Gastroesophageal sphincter (tissue), 3 donors: ENCODE measurements at regions not wholly inside any gene's neighbourhood (a gene's known extent, or its start where the extent isn't known, plus 50 kb on each side); places are given as distances from the start of the nearest gene placed in this dataset.

Experiments
- CTCF ChIP-seq, 4 experiments: fragments of 200-600 bp in 2 of 4; fragments of 450-650 bp in 2 of 4; sonication (generic) in 1 of 4; IDR thresholded peaks; one replicate each; pipeline ENCODE4 v1.5.1; 2017 to 2019; ENCODE audit warnings: antibody characterized with exemption in 4 of 4, mild to moderate bottlenecking in 2 of 4, moderate library complexity in 2 of 4
- EP300 ChIP-seq: sonication (generic); formaldehyde crosslinking; IDR thresholded peaks from one replicate; pipeline ENCODE4 v1.6.1; 2017; ENCODE audit warnings: antibody characterized with exemption, mild to moderate bottlenecking
- POLR2A ChIP-seq, 2 donors: fragments of 450-650 bp; IDR thresholded peaks; one replicate each; pipeline ENCODE4 v1.6.1; 2017; ENCODE audit warnings: antibody characterized with exemption in 2 of 2, mild to moderate bottlenecking in 2 of 2, moderate library complexity in 1 of 2

- no peak for TF ChIP-seq CTCF (IDR thresholded peaks at IDR 0.05)
- no peak for TF ChIP-seq EP300
- TF ChIP-seq POLR2A (IDR thresholded peaks at IDR 0.05) = no peak
Observed at GRCh38 chr6:12367412-12367811, 77.3 kb downstream of the EDN1 start.
